ENCODE measurements at regions not wholly inside any gene's neighbourhood (a gene's known extent, or its start where the extent isn't known, plus 50 kb on each side); places are given as distances from the start of the nearest gene placed in this dataset.

GRCh38 chr19:30719999-30720345, 347.8 kb downstream of the ZNF536 start:
- H3K36me3 ChIP-seq (ENCODE audit: control insufficient read depth, insufficient read depth, low read length): no peaks in the 10 kb centered on the region
- DNase-seq (ENCODE audit: extremely low read depth, insufficient read length): no peak
- H3K4me3 ChIP-seq (replicated peaks; ENCODE audit: low read depth, low read length): no peak overlapping the region
- H3K27me3 ChIP-seq (replicated peaks; ENCODE audit: control insufficient read depth, insufficient read depth, low read length): no peaks in the 10 kb centered on the region
- no peak for TF ChIP-seq CTCF (IDR thresholded peaks at IDR 0.05; ENCODE audit: insufficient read depth, low read length, poor library complexity, severe bottlenecking)

- peak overlapping the region; percentile 50 for H3K4me3 ChIP-seq (replicated peaks; ENCODE audit: low read depth, low read length)
- H3K27me3 ChIP-seq (replicated peaks; ENCODE audit: control insufficient read depth, insufficient read depth, low read length): no peaks in the 10 kb centered on the region
- DNase-seq (ENCODE audit: extremely low read depth, insufficient read length): no peak
- H3K36me3 ChIP-seq (ENCODE audit: control insufficient read depth, insufficient read depth, low read length): no peaks in the 10 kb centered on the region
- no peak for TF ChIP-seq CTCF (IDR thresholded peaks at IDR 0.05; ENCODE audit: insufficient read depth, low read length, poor library complexity, severe bottlenecking)
Observed at GRCh38 chr19:30719189-30719998, 347.2 kb downstream of the ZNF536 start.

GRCh38 chr19:30718707-30719106, 346.5 kb downstream of the ZNF536 start:
- Histone ChIP-seq H3K4me3 (replicated peaks; ENCODE audit: low read depth, low read length) (no peak overlapping the region), H3K36me3 (ENCODE audit: control insufficient read depth, insufficient read depth, low read length) (no peaks in the 10 kb centered on the region), H3K27me3 (replicated peaks; ENCODE audit: control insufficient read depth, insufficient read depth, low read length) (no peaks in the 10 kb centered on the region)
- no peak for TF ChIP-seq CTCF (IDR thresholded peaks at IDR 0.05; ENCODE audit: insufficient read depth, low read length, poor library complexity, severe bottlenecking)
- no peak for DNase-seq (ENCODE audit: extremely low read depth, insufficient read length)

- TF ChIP-seq CTCF (IDR thresholded peaks at IDR 0.05; ENCODE audit: insufficient read depth, low read length, poor library complexity, severe bottlenecking): no peak
- Histone ChIP-seq H3K4me3 (replicated peaks; ENCODE audit: low read depth, low read length) (no peak overlapping the region), H3K27me3 (replicated peaks; ENCODE audit: control insufficient read depth, insufficient read depth, low read length) (no peaks in the 10 kb centered on the region), H3K36me3 (ENCODE audit: control insufficient read depth, insufficient read depth, low read length) (no peaks in the 10 kb centered on the region)
- no peak for DNase-seq (ENCODE audit: extremely low read depth, insufficient read length)
Observed at GRCh38 chr19:30718014-30718413, 345.8 kb downstream of the ZNF536 start.

- no peaks in the 10 kb centered on the region for H3K36me3 ChIP-seq (ENCODE audit: control insufficient read depth, insufficient read depth, low read length)
- no peak for TF ChIP-seq CTCF (IDR thresholded peaks at IDR 0.05; ENCODE audit: insufficient read depth, low read length, poor library complexity, severe bottlenecking)
- DNase-seq (ENCODE audit: extremely low read depth, insufficient read length): no peak
- H3K27me3 ChIP-seq (replicated peaks; ENCODE audit: control insufficient read depth, insufficient read depth, low read length): no peaks in the 10 kb centered on the region
- no peak overlapping the region for H3K4me3 ChIP-seq (replicated peaks; ENCODE audit: low read depth, low read length)
Observed at GRCh38 chr19:30717381-30717780, 345.2 kb downstream of the ZNF536 start.
